Hepatocyte (in vitro differentiated cells): ENCODE measurements at regions not wholly inside any gene's neighbourhood (a gene's known extent, or its start where the extent isn't known, plus 50 kb on each side); places are given as distances from the start of the nearest gene placed in this dataset.

Experiments used
- DNase-seq: peaks from one replicate; pipeline ENCODE4 v3.0.0-alpha.2; 2016; ENCODE audit warnings: low spot score
- H2AFZ ChIP-seq: fragments of 200-600 bp; sonication (generic); 2 replicates; pipeline ENCODE4 v1.6.0; 2016; ENCODE audit warnings: antibody characterized with exemption, mild to moderate bottlenecking
- H3K27ac ChIP-seq: fragments of 200-600 bp; sonication (generic); 2 replicates; pipeline ENCODE4 v1.5.1; 2016; ENCODE audit warnings: mild to moderate bottlenecking
- H3K27me3 ChIP-seq: fragments of 200-600 bp; sonication (generic); 2 replicates; pipeline ENCODE4 v1.6.1; 2016
- H3K36me3 ChIP-seq: fragments of 200-600 bp; sonication (generic); replicated peaks from 2 replicates; pipeline ENCODE4 v1.5.1; 2016; ENCODE audit warnings: low read depth; ENCODE audit not compliant: insufficient read depth
- H3K4me1 ChIP-seq: fragments of 200-600 bp; sonication (generic); 2 replicates; pipeline ENCODE4 v1.5.1; 2016; ENCODE audit warnings: mild to moderate bottlenecking, moderate library complexity; ENCODE audit not compliant: insufficient read depth
- H3K4me2 ChIP-seq: fragments of 200-600 bp; sonication (generic); 2 replicates; pipeline ENCODE4 v1.6.0; 2016
- H3K4me3 ChIP-seq: fragments of 200-600 bp; sonication (generic); 2 replicates; pipeline ENCODE4 v1.5.1; 2016; ENCODE audit warnings: mild to moderate bottlenecking
- H3K79me2 ChIP-seq: fragments of 200-600 bp; sonication (generic); 2 replicates; pipeline ENCODE4 v1.6.0; 2017; ENCODE audit warnings: mild to moderate bottlenecking
- H3K9me2 ChIP-seq: fragments of 200-600 bp; sonication (generic); replicated peaks from 2 replicates; pipeline ENCODE4 v1.6.0; 2017; ENCODE audit warnings: mild to moderate bottlenecking; ENCODE audit not compliant: insufficient read depth
- H3K9me3 ChIP-seq: fragments of 200-600 bp; sonication (generic); 2 replicates; pipeline ENCODE4 v1.5.1; 2016; ENCODE audit warnings: low read depth, mild to moderate bottlenecking
- H4K20me1 ChIP-seq: fragments of 200-600 bp; sonication (generic); 2 replicates; pipeline ENCODE4 v1.6.0; 2016; ENCODE audit warnings: mild to moderate bottlenecking; ENCODE audit not compliant: insufficient read depth, poor library complexity, severe bottlenecking
- EZH2 ChIP-seq: fragments of 200-600 bp; sonication (generic); IDR thresholded peaks from 2 replicates; pipeline ENCODE4 v1.6.1; 2016; ENCODE audit warnings: antibody characterized with exemption, mild to moderate bottlenecking, borderline replicate concordance
- EZH2phosphoT487 ChIP-seq: fragments of 200-600 bp; sonication (generic); IDR thresholded peaks from one replicate; pipeline ENCODE4 v1.6.1; 2018; ENCODE audit warnings: antibody characterized with exemption, mild to moderate bottlenecking, low read depth, moderate library complexity; ENCODE audit not compliant: unreplicated experiment, severe bottlenecking
- WGBS: methylation state at CpG from one replicate; pipeline ENCODE4 v1.1.6; 2016; ENCODE audit warnings: low lambda C conversion rate; ENCODE audit errors: missing lambda C conversion rate; 5-methylcytosine and 5-hydroxymethylcytosine counted together
- TF ChIP-seq, protein P1 (sequence below): fragments of 200-600 bp; sonication (generic); IDR thresholded peaks from 2 replicates; pipeline ENCODE4 v1.5.1; 2016; ENCODE audit warnings: antibody characterized with exemption, mild to moderate bottlenecking; ENCODE audit not compliant: poor library complexity

DNA sequence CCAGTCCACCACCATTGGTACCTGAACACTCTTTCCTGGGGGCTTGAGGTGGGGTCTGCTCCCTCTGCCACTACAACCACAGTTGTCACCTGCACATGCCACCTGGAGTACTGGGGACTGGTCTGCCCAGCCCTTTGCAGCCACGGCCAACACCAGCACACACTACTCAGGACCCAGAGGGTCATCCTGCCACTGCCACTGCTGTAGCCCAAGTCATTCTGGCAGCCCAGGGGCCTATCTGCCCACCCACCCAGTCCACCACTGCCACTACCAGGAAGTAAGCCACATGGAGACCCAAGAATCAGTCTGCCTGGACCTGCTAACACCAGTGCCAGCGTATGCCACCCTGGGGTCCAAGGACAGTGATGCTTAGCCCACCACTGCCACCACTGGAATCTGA, 302.4 kb upstream of the TRPC7 start:
- Histone ChIP-seq H2AFZ (no peak overlapping the region), H3K4me3 (no peak overlapping the region), H3K79me2 (no peaks in the 10 kb centered on the region), H4K20me1 (no peaks in the 10 kb centered on the region), H3K36me3 (no peaks in the 10 kb centered on the region), H3K4me1 (no peaks in the 10 kb centered on the region), H3K9me2 (no peaks in the 10 kb centered on the region), H3K27ac (no peak overlapping the region), H3K27me3 (no peaks in the 10 kb centered on the region), H3K9me3 (no peaks in the 10 kb centered on the region), H3K4me2 (no peak overlapping the region)
- WGBS: 91% methylated on average over 2 of the region's 2 CpGs
- DNase-seq: no peak
- TF ChIP-seq EZH2: no peak
- TF ChIP-seq EZH2phosphoT487: no peak
- TF ChIP-seq, protein P1, sequence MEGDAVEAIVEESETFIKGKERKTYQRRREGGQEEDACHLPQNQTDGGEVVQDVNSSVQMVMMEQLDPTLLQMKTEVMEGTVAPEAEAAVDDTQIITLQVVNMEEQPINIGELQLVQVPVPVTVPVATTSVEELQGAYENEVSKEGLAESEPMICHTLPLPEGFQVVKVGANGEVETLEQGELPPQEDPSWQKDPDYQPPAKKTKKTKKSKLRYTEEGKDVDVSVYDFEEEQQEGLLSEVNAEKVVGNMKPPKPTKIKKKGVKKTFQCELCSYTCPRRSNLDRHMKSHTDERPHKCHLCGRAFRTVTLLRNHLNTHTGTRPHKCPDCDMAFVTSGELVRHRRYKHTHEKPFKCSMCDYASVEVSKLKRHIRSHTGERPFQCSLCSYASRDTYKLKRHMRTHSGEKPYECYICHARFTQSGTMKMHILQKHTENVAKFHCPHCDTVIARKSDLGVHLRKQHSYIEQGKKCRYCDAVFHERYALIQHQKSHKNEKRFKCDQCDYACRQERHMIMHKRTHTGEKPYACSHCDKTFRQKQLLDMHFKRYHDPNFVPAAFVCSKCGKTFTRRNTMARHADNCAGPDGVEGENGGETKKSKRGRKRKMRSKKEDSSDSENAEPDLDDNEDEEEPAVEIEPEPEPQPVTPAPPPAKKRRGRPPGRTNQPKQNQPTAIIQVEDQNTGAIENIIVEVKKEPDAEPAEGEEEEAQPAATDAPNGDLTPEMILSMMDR: no peak

DNA sequence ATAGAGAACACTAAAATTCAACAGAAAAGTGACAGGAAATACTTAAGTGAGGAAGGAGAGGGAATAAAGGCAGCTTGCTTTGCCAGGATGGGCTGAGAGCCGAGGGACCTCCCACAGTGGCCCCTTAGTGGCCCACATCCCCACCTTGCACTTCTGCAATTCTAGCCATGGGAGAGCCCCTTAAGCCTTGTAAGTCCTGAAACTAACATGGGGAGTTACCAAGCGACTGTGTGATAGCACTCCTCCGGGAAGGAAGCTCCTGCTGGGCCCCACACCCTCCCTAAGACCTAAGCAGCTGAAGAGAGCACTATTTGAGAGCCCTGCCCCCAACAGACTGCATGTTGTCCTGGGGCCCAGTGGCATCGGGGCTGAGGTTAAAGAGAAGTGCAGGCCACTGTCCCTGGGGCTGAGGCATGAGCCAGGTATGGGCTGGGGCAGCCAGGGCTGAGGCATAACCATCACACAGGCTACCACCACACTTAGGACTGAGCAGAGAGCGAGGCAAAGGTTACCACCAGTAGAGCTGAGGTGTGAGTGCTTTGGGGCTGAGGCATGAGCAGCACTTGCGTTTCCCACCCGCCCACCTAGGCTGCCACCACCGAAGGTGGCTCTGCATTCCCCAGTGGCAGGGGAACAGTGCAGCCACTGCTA, 301.8 kb upstream of the TRPC7 start:
- Histone ChIP-seq H3K79me2 (no peaks in the 10 kb centered on the region), H3K4me1 (no peaks in the 10 kb centered on the region), H4K20me1 (no peaks in the 10 kb centered on the region), H3K27ac (no peak overlapping the region), H2AFZ (no peak overlapping the region), H3K9me3 (no peaks in the 10 kb centered on the region), H3K36me3 (no peaks in the 10 kb centered on the region), H3K9me2 (no peaks in the 10 kb centered on the region), H3K4me2 (no peak overlapping the region), H3K27me3 (no peaks in the 10 kb centered on the region), H3K4me3 (no peak overlapping the region)
- 42% methylated on average over 6 of the region's 8 CpGs for WGBS
- DNase-seq: no peak
- TF ChIP-seq, protein P1: no peak
- no peak for TF ChIP-seq EZH2phosphoT487
- TF ChIP-seq EZH2: no peak

DNA sequence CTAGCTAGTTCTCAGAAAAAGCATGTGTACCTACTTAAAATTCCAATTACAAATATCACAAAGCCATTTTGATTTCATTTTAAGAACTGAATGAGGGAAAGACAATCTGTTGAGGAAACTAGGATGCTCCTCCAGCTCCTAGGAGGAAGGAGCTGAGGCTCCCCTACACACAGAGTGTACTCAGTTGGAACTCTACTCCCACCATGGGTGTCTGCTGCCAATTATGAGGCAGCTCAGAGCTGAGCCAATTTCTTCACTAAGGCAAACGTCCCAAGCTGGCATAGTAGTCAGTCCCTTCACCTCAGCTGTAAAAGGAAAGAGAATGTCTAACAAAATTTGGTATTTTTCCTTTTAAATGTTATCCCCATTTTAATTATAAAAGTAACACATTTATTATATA, 300.0 kb upstream of the TRPC7 start:
- no peak overlapping the region for H3K27ac ChIP-seq
- H3K9me2 ChIP-seq: no peaks in the 10 kb centered on the region
- H3K4me3 ChIP-seq: no peak overlapping the region
- H2AFZ ChIP-seq: no peak overlapping the region
- 78% methylated on average over 1 of the region's 1 CpG for WGBS
- no peaks in the 10 kb centered on the region for H3K9me3 ChIP-seq
- no peak overlapping the region for H3K4me2 ChIP-seq
- no peaks in the 10 kb centered on the region for H3K36me3 ChIP-seq
- no peak for TF ChIP-seq EZH2
- TF ChIP-seq EZH2phosphoT487: no peak
- TF ChIP-seq, protein P1: no peak
- no peaks in the 10 kb centered on the region for H3K4me1 ChIP-seq
- H3K79me2 ChIP-seq: no peaks in the 10 kb centered on the region
- DNase-seq: no peak
- no peaks in the 10 kb centered on the region for H3K27me3 ChIP-seq
- H4K20me1 ChIP-seq: no peaks in the 10 kb centered on the region
